ENCODE measurements at regions not wholly inside any gene's neighbourhood (a gene's known extent, or its start where the extent isn't known, plus 50 kb on each side); places are given as distances from the start of the nearest gene placed in this dataset.
A peak's percentile ranks its signal among the peaks of the same experiment; 100 is the strongest.

DNA sequence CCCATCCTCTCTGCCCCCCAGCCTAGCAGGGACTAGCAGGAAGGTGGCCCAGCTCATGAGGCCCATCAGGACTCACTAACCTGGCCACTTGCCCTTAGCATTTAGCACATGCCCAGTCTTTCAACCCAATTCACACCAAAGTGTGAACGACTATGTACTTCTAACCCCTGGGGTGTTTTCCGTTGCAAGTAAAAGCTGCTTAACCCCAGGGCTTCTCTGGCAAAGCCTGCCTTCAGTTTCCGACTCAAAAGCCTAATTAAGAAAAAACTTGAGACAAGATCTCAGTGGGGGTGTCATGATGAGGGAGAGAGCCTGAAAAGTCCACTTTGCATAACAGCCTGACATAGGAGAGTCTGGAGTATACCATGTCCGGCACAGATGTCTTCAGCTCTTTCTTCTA is 347.8 kb downstream of the MN1 start:
- H3K27ac ChIP-seq: no peak overlapping the region
- H3K9me3 ChIP-seq: peaks cover 0 to 10% (median 3%) of the 10 kb centered on the region in 4 donors
- no peaks in the 10 kb centered on the region for H3K36me3 ChIP-seq
- H3K27me3 ChIP-seq: no peaks in the 10 kb centered on the region
- H3K4me1 ChIP-seq: no peaks in the 10 kb centered on the region
- no peak overlapping the region for H3K4me3 ChIP-seq
- DNase-seq: no peak
- intact Hi-C loops (cut with DNase I; ENCODE audit: low total_unique reads): no loop called here
- TF ChIP-seq POLR2A (IDR thresholded peaks at IDR 0.05) (no peak), EP300 (IDR thresholded peaks at IDR 0.05) (no peak), POLR2AphosphoS5 (IDR thresholded peaks at IDR 0.05) (no peak)
- TF ChIP-seq, protein P1, sequence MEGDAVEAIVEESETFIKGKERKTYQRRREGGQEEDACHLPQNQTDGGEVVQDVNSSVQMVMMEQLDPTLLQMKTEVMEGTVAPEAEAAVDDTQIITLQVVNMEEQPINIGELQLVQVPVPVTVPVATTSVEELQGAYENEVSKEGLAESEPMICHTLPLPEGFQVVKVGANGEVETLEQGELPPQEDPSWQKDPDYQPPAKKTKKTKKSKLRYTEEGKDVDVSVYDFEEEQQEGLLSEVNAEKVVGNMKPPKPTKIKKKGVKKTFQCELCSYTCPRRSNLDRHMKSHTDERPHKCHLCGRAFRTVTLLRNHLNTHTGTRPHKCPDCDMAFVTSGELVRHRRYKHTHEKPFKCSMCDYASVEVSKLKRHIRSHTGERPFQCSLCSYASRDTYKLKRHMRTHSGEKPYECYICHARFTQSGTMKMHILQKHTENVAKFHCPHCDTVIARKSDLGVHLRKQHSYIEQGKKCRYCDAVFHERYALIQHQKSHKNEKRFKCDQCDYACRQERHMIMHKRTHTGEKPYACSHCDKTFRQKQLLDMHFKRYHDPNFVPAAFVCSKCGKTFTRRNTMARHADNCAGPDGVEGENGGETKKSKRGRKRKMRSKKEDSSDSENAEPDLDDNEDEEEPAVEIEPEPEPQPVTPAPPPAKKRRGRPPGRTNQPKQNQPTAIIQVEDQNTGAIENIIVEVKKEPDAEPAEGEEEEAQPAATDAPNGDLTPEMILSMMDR (IDR thresholded peaks at IDR 0.05): no peak
- 65 to 77% (median 73%) methylated on average over 4 of the region's 4 CpGs for WGBS, 5 donors

DNA sequence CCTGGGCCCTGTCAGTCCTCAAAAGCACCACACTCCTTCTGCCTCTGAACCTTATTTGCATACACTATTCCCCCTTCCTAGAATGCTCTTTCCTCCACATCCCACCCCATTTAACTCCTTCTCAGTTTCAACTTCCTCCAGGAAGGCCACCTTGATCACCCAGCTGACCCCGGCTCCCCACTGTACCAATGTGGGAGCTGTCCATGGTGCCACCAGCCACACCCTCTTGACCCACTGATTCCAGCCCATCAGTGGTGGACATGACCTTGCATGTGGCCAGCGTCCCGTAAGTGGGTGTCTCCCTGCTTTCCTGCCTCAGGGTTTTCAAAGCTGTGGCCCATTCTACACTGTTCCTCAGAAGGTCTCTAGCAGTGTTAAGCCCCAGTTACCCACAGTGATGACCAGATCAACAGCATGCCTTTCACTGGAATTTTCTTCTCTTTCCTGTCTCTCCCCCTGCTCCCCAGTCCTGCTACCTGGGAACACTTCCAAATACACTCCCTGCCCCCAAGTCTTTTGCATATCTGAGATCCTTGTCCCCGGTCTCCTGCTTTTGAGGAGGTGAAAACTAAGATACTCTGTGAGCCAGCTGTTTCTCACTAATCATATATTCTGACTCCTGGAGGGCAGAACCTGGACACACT is 346.6 kb downstream of the MN1 start:
- WGBS, 5 donors: 50 to 72% (median 61%) methylated on average over 4 of the region's 4 CpGs

DNA sequence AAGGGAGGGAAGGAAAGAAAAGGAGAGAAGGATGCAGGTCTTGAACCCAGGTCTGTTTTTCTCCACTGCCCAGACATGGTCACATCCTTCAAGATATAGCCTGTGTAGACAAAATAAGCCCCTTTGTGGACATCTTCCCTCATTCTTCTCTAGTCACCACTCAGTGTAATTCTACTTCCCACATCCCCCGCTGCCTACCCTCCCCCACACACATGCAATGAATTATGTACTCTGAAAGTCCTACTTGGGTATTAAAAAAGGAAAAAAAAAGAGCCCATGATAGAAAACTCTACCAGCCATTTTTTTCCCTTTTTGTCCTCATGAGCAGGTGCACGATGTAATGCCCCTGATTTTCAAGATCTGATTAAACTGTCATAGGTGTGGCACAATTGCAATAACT is 346.0 kb downstream of the MN1 start:
- Histone ChIP-seq H3K4me3 (no peak overlapping the region), H3K9me3 (peaks cover 0 to 5% (median under 1%) of the 10 kb centered on the region in 4 donors), H3K27ac (no peak overlapping the region), H3K36me3 (no peaks in the 10 kb centered on the region), H3K4me1 (peaks cover 0 to 7% (median 0%) of the 10 kb centered on the region in 4 donors), H3K27me3 (no peaks in the 10 kb centered on the region)
- DNase-seq: no peak
- TF ChIP-seq EP300 (IDR thresholded peaks at IDR 0.05) (no peak), POLR2A (IDR thresholded peaks at IDR 0.05) (no peak)
- TF ChIP-seq, protein P1 (IDR thresholded peaks at IDR 0.05): no peak
- intact Hi-C loops (cut with DNase I; ENCODE audit: low total_unique reads): no loop called here
- WGBS, 5 donors: 64 to 83% (median 70%) methylated on average over 2 of the region's 2 CpGs

More for the DNA sequence above, 346.6 kb downstream of the MN1 start:
- intact Hi-C loops (cut with DNase I; ENCODE audit: low total_unique reads): no loop called here
- Histone ChIP-seq H3K36me3 (no peaks in the 10 kb centered on the region), H3K4me1 (peaks cover 0 to 2% (median 0%) of the 10 kb centered on the region in 4 donors), H3K4me3 (no peak overlapping the region), H3K27ac (no peak overlapping the region), H3K9me3 (peaks cover 0 to 10% (median 3%) of the 10 kb centered on the region in 4 donors), H3K27me3 (no peaks in the 10 kb centered on the region)
- TF ChIP-seq EP300 (IDR thresholded peaks at IDR 0.05) (no peak), POLR2AphosphoS5 (IDR thresholded peaks at IDR 0.05) (no peak), POLR2A (IDR thresholded peaks at IDR 0.05) (no peak)
- TF ChIP-seq, protein P1 (IDR thresholded peaks at IDR 0.05): no peak
- no peak for DNase-seq

DNA sequence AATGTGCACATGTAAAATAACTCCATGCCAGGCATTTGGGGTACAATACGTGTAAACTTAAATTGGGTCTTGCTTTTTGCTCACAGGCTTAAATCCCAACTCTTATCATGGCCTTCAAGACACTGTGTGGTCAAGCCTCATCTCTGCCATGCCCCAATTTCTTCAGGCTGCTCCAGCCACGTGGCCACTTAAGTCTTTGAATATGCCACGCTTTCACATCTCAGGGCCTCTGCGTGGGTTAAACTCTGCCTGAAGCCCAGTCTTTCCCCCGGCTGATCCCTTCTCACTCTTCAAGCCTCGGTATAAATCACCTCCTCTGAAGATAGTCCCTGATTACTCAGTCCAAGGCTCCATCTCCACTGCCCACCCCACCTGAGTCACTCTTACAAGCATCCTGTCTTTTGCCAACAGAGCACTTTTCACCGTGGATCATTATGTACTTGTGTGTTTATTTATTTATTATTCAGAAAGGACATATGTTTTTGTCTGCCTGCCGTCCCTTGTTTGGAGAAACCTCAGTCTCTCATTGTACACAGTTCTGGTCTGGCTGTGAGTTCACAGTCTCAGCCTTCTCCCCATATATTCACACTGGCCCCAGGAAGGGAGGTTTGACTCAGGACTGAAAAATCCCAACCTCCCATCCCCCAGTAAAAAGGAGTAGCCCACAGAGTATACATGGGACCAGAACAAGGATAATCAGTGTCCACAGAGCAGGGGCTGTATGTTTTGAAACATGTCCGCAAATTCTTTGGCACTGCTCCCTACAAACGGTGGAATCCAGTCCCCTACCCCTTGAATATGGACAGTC is 344.7 kb downstream of the MN1 start:
- H3K27me3 ChIP-seq: no peaks in the 10 kb centered on the region
- no peaks in the 10 kb centered on the region for H3K36me3 ChIP-seq
- no peak overlapping the region for H3K4me3 ChIP-seq
- intact Hi-C loops (cut with DNase I; ENCODE audit: low total_unique reads): no loop called here
- H3K9me3 ChIP-seq: no peaks in the 10 kb centered on the region
- peaks cover 0 to 18% (median 7%) of the 10 kb centered on the region in 4 donors for H3K4me1 ChIP-seq
- H3K27ac ChIP-seq: peak overlapping the region in 2 of 5 donors; percentile 38 to 53
- TF ChIP-seq POLR2A (IDR thresholded peaks at IDR 0.05) (no peak), POLR2AphosphoS5 (IDR thresholded peaks at IDR 0.05) (no peak), EP300 (IDR thresholded peaks at IDR 0.05) (no peak)
- TF ChIP-seq, protein P1 (IDR thresholded peaks at IDR 0.05): no peak
- 51 to 57% (median 55%) methylated on average over 10 of the region's 10 CpGs for WGBS, 5 donors
- no peak for DNase-seq

Data from stomach (tissue), 8 donors.